IMR-90 (cell line): ENCODE measurements at regions not wholly inside any gene's neighbourhood (a gene's known extent, or its start where the extent isn't known, plus 50 kb on each side); places are given as distances from the start of the nearest gene placed in this dataset.

ENCODE experiments used
- ATAC-seq: fragments of 200-7000 bp; cut with Tn5 transposase; 2 replicates; pipeline ENCODE4 v1.9.1; 2020; ENCODE audit warnings: low read depth, mild to moderate bottlenecking, moderate library complexity
- BruUV-seq: library from RNA; stranded (reverse); fragments of 400-500 nt; replicated peaks from 2 replicates; lab custom pipeline; 2021; lab: Mats Ljungman, UMichigan
- CTCF ChIA-PET: fragments of 300-600 bp; formaldehyde crosslinking; extraction: SDS; loops from one replicate; lab custom pipeline; 2021; ENCODE audit warnings: antibody characterized with exemption; lab: Yijun Ruan, JAX
- POLR2A ChIA-PET: fragments of 300-600 bp; sonication (Branson Sonifier 250); formaldehyde crosslinking; loops from one replicate; lab custom pipeline; 2022; ENCODE audit warnings: antibody characterized with exemption; ENCODE audit not compliant: unreplicated experiment; lab: Charles Lee
- DNase-seq: peaks from one replicate; pipeline ENCODE4 v3.0.0; 2013
- H2AFZ ChIP-seq: replicated peaks from 2 replicates; pipeline ENCODE3; 2013; ENCODE audit warnings: low read length, mild to moderate bottlenecking; ENCODE audit not compliant: poor library complexity
- H2AK5ac ChIP-seq: 2 replicates; pipeline ENCODE4 v1.6.1; 2013; ENCODE audit warnings: low read depth, low read length, inconsistent platforms
- H2AK9ac ChIP-seq: replicated peaks from 2 replicates; pipeline ENCODE3; 2013; ENCODE audit warnings: mild to moderate bottlenecking, low read depth, low read length, moderate library complexity; ENCODE audit not compliant: poor library complexity
- H2BK120ac ChIP-seq: 2 replicates; pipeline ENCODE4 v1.6.1; 2013; ENCODE audit warnings: low read depth, low read length, inconsistent platforms
- H2BK15ac ChIP-seq: 3 replicates; pipeline ENCODE4 v1.6.1; 2013; ENCODE audit warnings: low read depth, low read length, inconsistent platforms
- H2BK20ac ChIP-seq: 2 replicates; pipeline ENCODE4 v1.6.1; 2013; ENCODE audit warnings: low read depth, mild to moderate bottlenecking, inconsistent platforms, low read length, moderate library complexity
- H2BK5ac ChIP-seq: 2 replicates; pipeline ENCODE4 v1.6.1; 2013; ENCODE audit warnings: mild to moderate bottlenecking, low read depth, low read length, inconsistent platforms; ENCODE audit not compliant: poor library complexity, severe bottlenecking
- H3K14ac ChIP-seq: replicated peaks from 2 replicates; pipeline ENCODE4 v1.6.1; 2013; ENCODE audit warnings: low read depth, low read length, inconsistent platforms
- H3K18ac ChIP-seq: 2 replicates; pipeline ENCODE4 v1.6.1; 2013; ENCODE audit warnings: low read depth, low read length, control low read depth
- H3K23ac ChIP-seq: 2 replicates; pipeline ENCODE4 v1.6.1; 2013; ENCODE audit warnings: low read depth, low read length, inconsistent platforms
- H3K27ac ChIP-seq: 2 replicates; pipeline ENCODE4 v1.5.1; 2013; ENCODE audit warnings: mild to moderate bottlenecking, control low read depth, low read length; ENCODE audit not compliant: insufficient read depth
- H3K27me3 ChIP-seq: 2 replicates; pipeline ENCODE4 v1.6.1; 2013; ENCODE audit warnings: low read length; ENCODE audit not compliant: control insufficient read depth, insufficient read depth
- H3K36me3 ChIP-seq: 2 replicates; pipeline ENCODE4 v1.6.1; 2013; ENCODE audit warnings: low read length, mixed read lengths; ENCODE audit not compliant: control insufficient read depth, insufficient read depth
- H3K4ac ChIP-seq: 2 replicates; pipeline ENCODE4 v1.6.1; 2013; ENCODE audit warnings: low read depth, low read length, inconsistent platforms
- H3K4me1 ChIP-seq: 2 replicates; pipeline ENCODE4 v1.6.1; 2013; ENCODE audit warnings: low read length, mixed read lengths; ENCODE audit not compliant: control insufficient read depth, insufficient read depth
- H3K4me2 ChIP-seq: 2 replicates; pipeline ENCODE4 v1.6.1; 2013; ENCODE audit warnings: low read depth, mild to moderate bottlenecking, control low read depth, low read length, moderate library complexity
- H3K4me3 ChIP-seq: 2 replicates; pipeline ENCODE4 v1.5.1; 2013; ENCODE audit warnings: low read depth, mild to moderate bottlenecking, control low read depth, low read length, moderate library complexity; ENCODE audit not compliant: insufficient read depth
- H3K56ac ChIP-seq: 2 replicates; pipeline ENCODE4 v1.6.1; 2013; ENCODE audit warnings: low read length, inconsistent platforms; ENCODE audit not compliant: insufficient read depth; ENCODE audit errors: extremely low read depth
- H3K79me1 ChIP-seq, 2 experiments: 2 replicates each; pipeline ENCODE4 v1.6.1; 2013; ENCODE audit warnings: low read length in 2 of 2, inconsistent platforms in 1 of 2, low read depth in 1 of 2
- H3K9ac ChIP-seq: 2 replicates; pipeline ENCODE4 v1.6.1; 2013; ENCODE audit warnings: low read depth, low read length, control low read depth
- H3K9me1 ChIP-seq: 2 replicates; pipeline ENCODE4 v1.6.1; 2013; ENCODE audit warnings: low read length, inconsistent platforms; ENCODE audit not compliant: insufficient read depth
- H3K9me3 ChIP-seq: 2 replicates; pipeline ENCODE4 v1.6.1; 2013; ENCODE audit warnings: low read length; ENCODE audit not compliant: control insufficient read depth, insufficient read depth
- H4K20me1 ChIP-seq: 2 replicates; pipeline ENCODE4 v1.6.1; 2013; ENCODE audit warnings: low read length, inconsistent platforms; ENCODE audit not compliant: insufficient read depth
- H4K5ac ChIP-seq: 2 replicates; pipeline ENCODE4 v1.6.1; 2013; ENCODE audit warnings: mild to moderate bottlenecking, low read depth, low read length, control low read depth
- H4K8ac ChIP-seq, 2 experiments: 2 replicates each; pipeline ENCODE4 v1.6.1; 2013; ENCODE audit warnings: low read depth in 2 of 2, low read length in 2 of 2, control low read depth in 1 of 2, inconsistent platforms in 1 of 2
- H4K91ac ChIP-seq: 2 replicates; pipeline ENCODE4 v1.6.1; 2013; ENCODE audit warnings: low read depth, low read length, inconsistent platforms; ENCODE audit not compliant: insufficient read depth
- BHLHE40 ChIP-seq: fragments of 150-350 bp; IDR thresholded peaks from 2 replicates; pipeline ENCODE4 v1.6.1; 2016; ENCODE audit warnings: mild to moderate bottlenecking, low read depth, low read length
- CEBPB ChIP-seq: IDR thresholded peaks from 2 replicates; pipeline ENCODE4 v1.6.1; 2012; ENCODE audit warnings: low read depth, low read length, improper control_type of control experiment
- CHD1 ChIP-seq: IDR thresholded peaks from 2 replicates; pipeline ENCODE4 v1.6.1; 2012; ENCODE audit warnings: low read depth, low read length, improper control_type of control experiment
- FOS ChIP-seq: fragments of 150-350 bp; IDR thresholded peaks from 2 replicates; pipeline ENCODE4 v1.6.1; 2016; ENCODE audit warnings: low read depth, low read length
- MAFK ChIP-seq: IDR thresholded peaks from 2 replicates; pipeline ENCODE4 v1.6.1; 2012; ENCODE audit warnings: low read depth, low read length, improper control_type of control experiment
- MAZ ChIP-seq: IDR thresholded peaks from 2 replicates; pipeline ENCODE4 v1.6.1; 2012; ENCODE audit warnings: low read depth, mild to moderate bottlenecking, low read length, improper control_type of control experiment, moderate library complexity, borderline replicate concordance
- MXI1 ChIP-seq: IDR thresholded peaks from 2 replicates; pipeline ENCODE4 v1.6.1; 2012; ENCODE audit warnings: low read depth, mild to moderate bottlenecking, low read length, moderate library complexity, borderline replicate concordance
- NFE2L2 ChIP-seq: fragments of 150-350 bp; IDR thresholded peaks from 2 replicates; pipeline ENCODE4 v1.6.1; 2016; ENCODE audit warnings: low read depth, mild to moderate bottlenecking, low read length
- POLR2A ChIP-seq: IDR thresholded peaks from 2 replicates; pipeline ENCODE4 v1.6.1; 2012; ENCODE audit warnings: mild to moderate bottlenecking, low read depth, low read length
- RAD21 ChIP-seq: IDR thresholded peaks from 2 replicates; pipeline ENCODE4 v1.6.1; 2012; ENCODE audit warnings: low read length, improper control_type of control experiment
- RCOR1 ChIP-seq: IDR thresholded peaks from 2 replicates; pipeline ENCODE4 v1.6.1; 2012; ENCODE audit warnings: mild to moderate bottlenecking, low read length, improper control_type of control experiment; ENCODE audit not compliant: insufficient replicate concordance
- RFX5 ChIP-seq: IDR thresholded peaks from 2 replicates; pipeline ENCODE4 v1.8.0; 2012; ENCODE audit warnings: low read depth, mild to moderate bottlenecking, low read length, moderate library complexity
- SMC3 ChIP-seq: fragments of 150-350 bp; IDR thresholded peaks from 2 replicates; pipeline ENCODE4 v1.6.1; 2016; ENCODE audit warnings: low read depth, mild to moderate bottlenecking, antibody characterized with exemption, low read length, moderate library complexity
- WGBS, 2 experiments: methylation state at CpG; one replicate each; pipeline versions ENCODE4 v1.1.5 to v1.1.7; 2013; ENCODE audit warnings: missing lambda C conversion rate in 2 of 2; ENCODE audit not compliant: insufficient read length in 1 of 2; ENCODE audit errors: extremely low coverage in 2 of 2; 5-methylcytosine and 5-hydroxymethylcytosine counted together
- dilution Hi-C: fragments of 300-500 bp; cut with HindIII; formaldehyde crosslinking; loops from one replicate; pipeline ENCODE4 v1.14.3; 2018; ENCODE audit warnings: low sequenced_read_pairs; ENCODE audit not compliant: unreplicated experiment
- in situ Hi-C: fragments of 300-500 bp; cut with MboI; formaldehyde crosslinking; loops from 3 replicates; pipeline ENCODE4 v1.14.3; 2019; ENCODE audit warnings: low sequenced_read_pairs, inconsistent platforms, mixed read lengths
- intact Hi-C: fragments of 100-400 bp; cut with micrococcal nuclease; formaldehyde crosslinking; loops from 2 replicates; pipeline ENCODE4 v1.10.0; 2022
- TF ChIP-seq, protein P1 (sequence below): fragments of 150-350 bp; IDR thresholded peaks from 2 replicates; pipeline ENCODE4 v1.6.1; 2017; ENCODE audit warnings: mild to moderate bottlenecking, antibody characterized with exemption, low read length, low read depth
- TF ChIP-seq, protein P2 (sequence below): conservative IDR thresholded peaks from 2 replicates; pipeline ENCODE4 v1.5.1; 2012; ENCODE audit warnings: mild to moderate bottlenecking, low read depth, low read length, improper control_type of control experiment
- TF ChIP-seq, protein P3 (sequence below): fragments of 150-350 bp; IDR thresholded peaks from 2 replicates; pipeline ENCODE4 v1.6.1; 2016; ENCODE audit warnings: low read depth, mild to moderate bottlenecking, low read length, moderate library complexity, borderline replicate concordance

DNA sequence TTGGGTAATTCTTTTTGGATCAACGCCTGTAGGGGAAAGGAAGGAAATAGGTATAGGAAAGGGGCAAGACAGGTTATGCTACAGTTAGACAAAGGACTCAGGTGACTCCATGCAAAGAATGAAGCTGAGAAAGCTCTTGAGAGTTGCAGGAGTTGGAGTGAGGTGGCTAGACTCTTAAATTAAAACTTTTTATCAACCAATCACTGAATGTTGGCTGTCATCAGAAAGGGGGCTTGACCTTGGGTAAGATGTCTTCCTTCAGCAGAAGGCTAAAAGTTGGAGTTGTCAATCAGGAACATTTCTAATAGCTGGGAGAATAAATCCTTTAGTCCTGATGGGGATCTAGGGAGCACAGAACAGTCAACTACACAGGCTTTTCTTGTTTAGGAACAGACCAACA, 595.4 kb downstream of the SLC16A7 start:
- H3K9me1 ChIP-seq, result no peaks in the 10 kb centered on the region; the same call in 1 of the 2 replicates
- no CpG with 5 or more reads among the region's 1 CpG for WGBS, 2 experiments
- CTCF ChIA-PET, result interaction anchor here (1.0 kb wide), 1 partner anchor 49 kb away, joined by 4 read pairs; no protein-coding TSS in a partner anchor
- no peaks in the 10 kb centered on the region for H3K27me3 ChIP-seq
- intact Hi-C loops, result loop anchor here (5.0 kb wide), 1 partner anchor 1179 kb away; no protein-coding TSS in a partner anchor
- no peaks in the 10 kb centered on the region for H3K36me3 ChIP-seq
- peak overlapping the region; percentile 72 for H2BK5ac ChIP-seq
- peak overlapping the region; percentile 3; the same call in 1 of the 2 replicates for H3K18ac ChIP-seq
- no peaks in the 10 kb centered on the region for H3K79me1 ChIP-seq
- H4K8ac ChIP-seq, result peak overlapping the region in 1 of 2 experiments; percentile 28; a peak in 2 of 4 replicates
- no peak overlapping the region for H2AFZ ChIP-seq
- H4K20me1 ChIP-seq, result no peaks in the 10 kb centered on the region
- 0 out of 2 replicates have a peak overlapping the region, but pooled peaks have one; percentile 0 for H2AK5ac ChIP-seq
- H3K4me2 ChIP-seq, result no peak overlapping the region
- TF ChIP-seq CEBPB (no peak), MXI1 (no peak), RAD21 (no peak), CHD1 (no peak), RFX5 (no peak), BHLHE40 (no peak), NFE2L2 (no peak), MAFK (no peak), FOS (no peak), POLR2A (no peak), RCOR1 (no peak), SMC3 (no peak), MAZ (no peak)
- TF ChIP-seq, protein P1, sequence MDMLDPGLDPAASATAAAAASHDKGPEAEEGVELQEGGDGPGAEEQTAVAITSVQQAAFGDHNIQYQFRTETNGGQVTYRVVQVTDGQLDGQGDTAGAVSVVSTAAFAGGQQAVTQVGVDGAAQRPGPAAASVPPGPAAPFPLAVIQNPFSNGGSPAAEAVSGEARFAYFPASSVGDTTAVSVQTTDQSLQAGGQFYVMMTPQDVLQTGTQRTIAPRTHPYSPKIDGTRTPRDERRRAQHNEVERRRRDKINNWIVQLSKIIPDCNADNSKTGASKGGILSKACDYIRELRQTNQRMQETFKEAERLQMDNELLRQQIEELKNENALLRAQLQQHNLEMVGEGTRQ, result no peak
- TF ChIP-seq, protein P2, sequence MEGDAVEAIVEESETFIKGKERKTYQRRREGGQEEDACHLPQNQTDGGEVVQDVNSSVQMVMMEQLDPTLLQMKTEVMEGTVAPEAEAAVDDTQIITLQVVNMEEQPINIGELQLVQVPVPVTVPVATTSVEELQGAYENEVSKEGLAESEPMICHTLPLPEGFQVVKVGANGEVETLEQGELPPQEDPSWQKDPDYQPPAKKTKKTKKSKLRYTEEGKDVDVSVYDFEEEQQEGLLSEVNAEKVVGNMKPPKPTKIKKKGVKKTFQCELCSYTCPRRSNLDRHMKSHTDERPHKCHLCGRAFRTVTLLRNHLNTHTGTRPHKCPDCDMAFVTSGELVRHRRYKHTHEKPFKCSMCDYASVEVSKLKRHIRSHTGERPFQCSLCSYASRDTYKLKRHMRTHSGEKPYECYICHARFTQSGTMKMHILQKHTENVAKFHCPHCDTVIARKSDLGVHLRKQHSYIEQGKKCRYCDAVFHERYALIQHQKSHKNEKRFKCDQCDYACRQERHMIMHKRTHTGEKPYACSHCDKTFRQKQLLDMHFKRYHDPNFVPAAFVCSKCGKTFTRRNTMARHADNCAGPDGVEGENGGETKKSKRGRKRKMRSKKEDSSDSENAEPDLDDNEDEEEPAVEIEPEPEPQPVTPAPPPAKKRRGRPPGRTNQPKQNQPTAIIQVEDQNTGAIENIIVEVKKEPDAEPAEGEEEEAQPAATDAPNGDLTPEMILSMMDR, result no peak
- TF ChIP-seq, protein P3, sequence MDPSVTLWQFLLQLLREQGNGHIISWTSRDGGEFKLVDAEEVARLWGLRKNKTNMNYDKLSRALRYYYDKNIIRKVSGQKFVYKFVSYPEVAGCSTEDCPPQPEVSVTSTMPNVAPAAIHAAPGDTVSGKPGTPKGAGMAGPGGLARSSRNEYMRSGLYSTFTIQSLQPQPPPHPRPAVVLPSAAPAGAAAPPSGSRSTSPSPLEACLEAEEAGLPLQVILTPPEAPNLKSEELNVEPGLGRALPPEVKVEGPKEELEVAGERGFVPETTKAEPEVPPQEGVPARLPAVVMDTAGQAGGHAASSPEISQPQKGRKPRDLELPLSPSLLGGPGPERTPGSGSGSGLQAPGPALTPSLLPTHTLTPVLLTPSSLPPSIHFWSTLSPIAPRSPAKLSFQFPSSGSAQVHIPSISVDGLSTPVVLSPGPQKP, result no peak
- no peak overlapping the region for H3K27ac ChIP-seq
- no peak overlapping the region for H2AK9ac ChIP-seq
- H3K9ac ChIP-seq, result no peak overlapping the region
- no TSS peak for BruUV-seq
- in situ Hi-C loops, result no loop called here
- DNase-seq (no peak), ATAC-seq (no peak)
- H3K4me3 ChIP-seq, result no peak overlapping the region
- H3K4me1 ChIP-seq, result peaks cover 5% of the 10 kb centered on the region; the same call in 1 of the 2 replicates
- peak overlapping the region; percentile 70 for H4K91ac ChIP-seq
- H3K23ac ChIP-seq, result 0 out of 2 replicates have a peak overlapping the region, but pooled peaks have one; percentile 12
- peak overlapping the region; percentile 8; the same call in 1 of the 2 replicates for H3K4ac ChIP-seq
- H2BK15ac ChIP-seq, result 0 out of 3 replicates have a peak overlapping the region, but pooled peaks have one; percentile 58
- H3K9me3 ChIP-seq, result no peaks in the 10 kb centered on the region
- no peak overlapping the region for H3K56ac ChIP-seq
- peak overlapping the region; percentile 77 for H2BK20ac ChIP-seq
- no peak overlapping the region; the same call in 1 of the 2 replicates for H3K14ac ChIP-seq
- dilution Hi-C loops, result no loop called here
- H2BK120ac ChIP-seq, result peak overlapping the region; percentile 60
- POLR2A ChIA-PET, result no interaction called here
- peak overlapping the region; percentile 14; the same call in 1 of the 2 replicates for H4K5ac ChIP-seq
